ENCODE measurements at regions not wholly inside any gene's neighbourhood (a gene's known extent, or its start where the extent isn't known, plus 50 kb on each side); places are given as distances from the start of the nearest gene placed in this dataset.

- WGBS: 92% methylated on average over 15 of the region's 15 CpGs
- no peak overlapping the region for H3K4me3 ChIP-seq (ENCODE audit: low read length)
- H3K9ac ChIP-seq (ENCODE audit: low read depth, low read length): no peak overlapping the region
- H3K9me3 ChIP-seq (ENCODE audit: insufficient read depth, low read depth, low read length): no peaks in the 10 kb centered on the region
- no peaks in the 10 kb centered on the region for H3K36me3 ChIP-seq (ENCODE audit: insufficient read depth, low read length)
- peaks cover 44% of the 10 kb centered on the region for H3K4me1 ChIP-seq (ENCODE audit: insufficient read depth, low read length)
- no peaks in the 10 kb centered on the region for H3K27me3 ChIP-seq (ENCODE audit: insufficient read depth, low read length)
- H3K27ac ChIP-seq (ENCODE audit: low read depth, low read length): no peak overlapping the region
Measured at GRCh38 chr7:130899638-130900401, 165.8 kb upstream of the KLF14 start.

DNA sequence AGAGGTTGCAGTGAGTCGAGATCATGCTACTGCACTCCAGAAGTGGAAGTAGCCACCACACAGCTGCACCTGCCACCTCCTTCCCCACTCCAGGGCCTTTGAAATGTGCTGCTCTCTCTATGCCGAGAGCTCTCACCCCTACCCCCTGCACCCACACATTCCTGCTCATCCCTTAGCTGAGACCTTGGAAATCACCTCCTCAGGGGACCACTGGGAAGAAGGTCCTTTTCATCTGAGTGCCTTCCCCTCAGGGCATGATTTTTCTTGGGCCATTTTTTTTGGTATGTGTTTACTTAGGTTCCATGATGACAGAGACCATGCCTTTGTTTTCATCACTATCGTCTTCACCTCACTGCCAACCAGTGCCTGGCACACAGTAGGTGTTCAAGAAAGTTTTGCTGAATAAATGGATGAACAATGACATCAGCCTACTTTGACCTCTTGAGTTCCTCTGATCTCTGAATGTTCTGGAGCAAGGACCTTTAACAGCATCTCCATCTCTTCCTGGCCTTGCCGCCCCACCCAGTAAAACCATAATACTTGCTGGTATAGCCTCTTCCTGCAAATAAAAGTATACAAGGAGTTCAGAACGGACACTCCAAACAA is 166.6 kb upstream of the KLF14 start:
- H3K4me3 ChIP-seq (ENCODE audit: low read length): no peak overlapping the region
- no peak overlapping the region for H3K27ac ChIP-seq (ENCODE audit: low read depth, low read length)
- H3K4me1 ChIP-seq (ENCODE audit: insufficient read depth, low read length): peaks cover 44% of the 10 kb centered on the region
- no peak overlapping the region for H3K9ac ChIP-seq (ENCODE audit: low read depth, low read length)
- H3K27me3 ChIP-seq (ENCODE audit: insufficient read depth, low read length): no peaks in the 10 kb centered on the region
- no peaks in the 10 kb centered on the region for H3K9me3 ChIP-seq (ENCODE audit: insufficient read depth, low read depth, low read length)
- H3K36me3 ChIP-seq (ENCODE audit: insufficient read depth, low read length): no peaks in the 10 kb centered on the region
- WGBS: 97% methylated on average over 5 of the region's 5 CpGs

DNA sequence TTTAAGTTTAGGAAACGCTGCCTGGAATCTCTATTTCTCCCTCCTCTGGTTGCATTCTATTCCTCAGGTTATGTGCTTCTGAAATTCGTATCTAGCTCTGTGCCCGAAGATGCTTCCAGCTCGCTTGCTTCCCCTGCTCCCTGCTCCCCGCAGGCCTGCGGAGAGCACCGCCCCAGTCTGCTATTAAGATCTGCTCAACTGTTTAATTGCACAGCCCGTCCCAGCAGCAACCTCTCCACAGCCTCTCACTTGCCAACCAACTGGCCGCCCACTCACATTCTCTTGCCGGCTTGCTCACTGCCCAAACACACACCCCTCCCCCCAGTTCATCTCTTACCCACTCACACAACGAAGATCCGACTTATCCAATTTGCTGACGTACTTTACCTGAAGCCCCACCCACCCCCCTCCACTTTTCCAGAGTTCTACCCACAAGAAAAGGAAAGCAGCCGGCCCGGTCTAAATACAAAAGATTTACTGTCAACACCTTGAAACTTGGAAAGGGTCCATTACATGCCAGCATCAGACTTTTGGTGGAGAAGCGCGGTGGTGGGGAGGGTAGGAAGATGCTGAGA is 167.3 kb upstream of the KLF14 start:
- H3K27me3 ChIP-seq (ENCODE audit: insufficient read depth, low read length): no peaks in the 10 kb centered on the region
- WGBS: 60% methylated on average over 17 of the region's 17 CpGs
- no peak overlapping the region for H3K9ac ChIP-seq (ENCODE audit: low read depth, low read length)
- peaks cover 44% of the 10 kb centered on the region for H3K4me1 ChIP-seq (ENCODE audit: insufficient read depth, low read length)
- no peak overlapping the region for H3K4me3 ChIP-seq (ENCODE audit: low read length)
- no peak overlapping the region for H3K27ac ChIP-seq (ENCODE audit: low read depth, low read length)
- no peaks in the 10 kb centered on the region for H3K36me3 ChIP-seq (ENCODE audit: insufficient read depth, low read length)
- no peaks in the 10 kb centered on the region for H3K9me3 ChIP-seq (ENCODE audit: insufficient read depth, low read depth, low read length)

DNA sequence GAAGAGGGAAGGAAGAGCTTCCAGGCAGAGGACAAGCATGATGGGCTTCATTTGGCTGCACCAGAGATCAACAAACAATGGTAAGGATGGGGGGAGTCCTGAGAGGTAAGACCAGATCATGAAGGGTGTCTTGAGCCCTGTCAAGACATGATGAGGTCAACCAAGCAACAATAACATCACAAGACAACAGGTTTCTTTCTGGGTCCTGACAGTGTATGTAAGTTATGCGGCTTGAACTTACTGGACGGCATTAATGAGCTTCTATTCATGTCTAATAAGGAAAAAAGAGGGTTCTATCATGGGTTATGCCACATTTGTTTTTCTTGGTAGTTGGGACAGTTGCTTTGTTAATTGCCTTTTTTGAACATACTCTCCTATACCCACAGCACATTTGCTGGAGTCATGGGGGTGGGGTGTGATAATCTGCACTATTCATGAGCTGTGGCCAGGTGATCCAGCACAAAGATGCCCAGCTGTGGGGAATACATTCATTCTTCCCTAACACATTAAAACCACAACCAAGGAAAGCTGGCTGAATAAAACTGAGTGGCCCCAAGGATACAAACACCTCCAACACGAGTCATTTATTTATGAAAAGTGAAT is 168.8 kb upstream of the KLF14 start:
- 92% methylated on average over 2 of the region's 3 CpGs for WGBS
- Histone ChIP-seq H3K9ac (ENCODE audit: low read depth, low read length) (no peak overlapping the region), H3K36me3 (ENCODE audit: insufficient read depth, low read length) (no peaks in the 10 kb centered on the region)

GRCh38 chr7:130903358-130903974 is 169.5 kb upstream of the KLF14 start:
- peak overlapping the region; percentile 9; the same call in 1 of the 2 replicates for H3K27ac ChIP-seq (ENCODE audit: low read depth, low read length)
- no peaks in the 10 kb centered on the region for H3K27me3 ChIP-seq (ENCODE audit: insufficient read depth, low read length)
- H3K9ac ChIP-seq (ENCODE audit: low read depth, low read length): no peak overlapping the region
- H3K36me3 ChIP-seq (ENCODE audit: insufficient read depth, low read length): no peaks in the 10 kb centered on the region
- peaks cover 40% of the 10 kb centered on the region for H3K4me1 ChIP-seq (ENCODE audit: insufficient read depth, low read length)
- H3K9me3 ChIP-seq (ENCODE audit: insufficient read depth, low read depth, low read length): no peaks in the 10 kb centered on the region
- H3K4me3 ChIP-seq (ENCODE audit: low read length): no peak overlapping the region
- WGBS: 93% methylated on average over 7 of the region's 8 CpGs

More for the DNA sequence above, 168.8 kb upstream of the KLF14 start:
- no peaks in the 10 kb centered on the region for H3K9me3 ChIP-seq (ENCODE audit: insufficient read depth, low read depth, low read length)
- no peaks in the 10 kb centered on the region for H3K27me3 ChIP-seq (ENCODE audit: insufficient read depth, low read length)
- H3K27ac ChIP-seq (ENCODE audit: low read depth, low read length): no peak overlapping the region
- H3K4me1 ChIP-seq (ENCODE audit: insufficient read depth, low read length): peaks cover 40% of the 10 kb centered on the region
- H3K4me3 ChIP-seq (ENCODE audit: low read length): no peak overlapping the region

DNA sequence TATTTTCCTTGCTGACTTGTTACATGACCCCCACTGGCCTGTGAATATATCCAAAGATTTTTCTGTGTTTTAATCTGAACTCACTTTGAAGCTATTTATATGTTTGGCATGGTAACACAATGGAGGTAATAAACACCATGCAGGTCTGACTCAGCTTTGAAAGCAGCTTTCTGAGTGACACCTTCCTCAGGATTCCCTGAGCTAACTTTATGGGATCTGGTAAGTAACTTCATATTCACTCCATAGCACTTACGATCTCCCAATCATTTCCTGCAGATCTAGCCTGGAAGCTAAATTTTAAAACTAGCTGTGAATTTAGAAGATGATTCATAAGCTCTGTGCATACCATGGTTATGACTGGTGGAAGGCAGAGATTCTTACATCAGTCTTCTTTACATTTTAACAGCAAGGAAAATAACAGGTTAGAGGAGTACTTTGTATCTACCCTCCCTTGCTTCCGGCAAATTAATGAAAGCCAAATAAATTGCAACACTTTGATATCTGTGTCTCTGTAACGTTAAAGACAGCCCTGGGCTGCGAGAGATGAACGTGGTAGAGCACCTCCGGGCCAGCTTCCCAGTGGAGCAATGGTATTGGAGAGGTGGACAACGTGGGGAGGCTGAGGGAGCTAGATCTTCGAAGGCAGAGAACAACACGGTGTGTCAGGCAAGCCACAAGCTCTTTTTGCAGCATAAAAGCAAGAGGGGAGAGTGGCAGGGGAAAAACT is 170.2 kb upstream of the KLF14 start:
- Histone ChIP-seq H3K27ac (ENCODE audit: low read depth, low read length) (peak overlapping the region; percentile 15; the same call in 1 of the 2 replicates), H3K9ac (ENCODE audit: low read depth, low read length) (no peak overlapping the region; the same call in 1 of the 2 replicates), H3K27me3 (ENCODE audit: insufficient read depth, low read length) (no peaks in the 10 kb centered on the region), H3K36me3 (ENCODE audit: insufficient read depth, low read length) (no peaks in the 10 kb centered on the region), H3K4me1 (ENCODE audit: insufficient read depth, low read length) (peaks cover 43% of the 10 kb centered on the region), H3K4me3 (ENCODE audit: low read length) (no peak overlapping the region), H3K9me3 (ENCODE audit: insufficient read depth, low read depth, low read length) (no peaks in the 10 kb centered on the region)
- 70% methylated on average over 9 of the region's 9 CpGs for WGBS

- no peaks in the 10 kb centered on the region for H3K36me3 ChIP-seq (ENCODE audit: insufficient read depth, low read length)
- H3K4me3 ChIP-seq (ENCODE audit: low read length): no peak overlapping the region
- 72% methylated on average over 5 of the region's 5 CpGs for WGBS
- H3K9ac ChIP-seq (ENCODE audit: low read depth, low read length): no peak overlapping the region
- no peak overlapping the region for H3K27ac ChIP-seq (ENCODE audit: low read depth, low read length)
- H3K4me1 ChIP-seq (ENCODE audit: insufficient read depth, low read length): peaks cover 46% of the 10 kb centered on the region
- H3K9me3 ChIP-seq (ENCODE audit: insufficient read depth, low read depth, low read length): no peaks in the 10 kb centered on the region
- no peaks in the 10 kb centered on the region for H3K27me3 ChIP-seq (ENCODE audit: insufficient read depth, low read length)
Measured at GRCh38 chr7:130904792-130905191, 170.8 kb upstream of the KLF14 start.

DNA sequence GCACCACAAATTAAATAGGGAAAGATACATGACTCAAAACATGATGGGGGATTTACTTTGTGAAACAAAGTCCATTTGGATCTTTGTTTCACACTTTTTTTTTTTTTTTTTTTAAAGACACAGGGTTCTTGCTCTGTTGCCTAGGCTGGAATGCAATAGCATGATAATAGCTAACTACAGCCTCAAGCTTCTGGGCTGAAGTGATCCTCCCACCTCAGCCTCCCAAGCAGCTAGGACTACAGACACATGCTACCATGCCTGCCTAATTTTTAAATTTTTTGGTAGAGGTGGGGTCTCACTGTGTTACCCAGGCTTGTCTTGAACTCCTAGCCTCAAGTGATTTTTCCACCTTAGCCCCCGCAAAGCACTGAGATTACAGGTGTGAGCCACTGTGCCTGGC is 172.6 kb upstream of the KLF14 start:
- Histone ChIP-seq H3K27me3 (ENCODE audit: insufficient read depth, low read length) (no peaks in the 10 kb centered on the region), H3K9ac (ENCODE audit: low read depth, low read length) (no peak overlapping the region), H3K4me3 (ENCODE audit: low read length) (no peak overlapping the region), H3K27ac (ENCODE audit: low read depth, low read length) (no peak overlapping the region), H3K9me3 (ENCODE audit: insufficient read depth, low read depth, low read length) (no peaks in the 10 kb centered on the region), H3K4me1 (ENCODE audit: insufficient read depth, low read length) (peaks cover 48% of the 10 kb centered on the region), H3K36me3 (ENCODE audit: insufficient read depth, low read length) (no peaks in the 10 kb centered on the region)
- no CpG with 5 or more reads among the region's 1 CpG for WGBS

- no peak overlapping the region for H3K4me3 ChIP-seq (ENCODE audit: low read length)
- no peaks in the 10 kb centered on the region for H3K9me3 ChIP-seq (ENCODE audit: insufficient read depth, low read depth, low read length)
- no peaks in the 10 kb centered on the region for H3K36me3 ChIP-seq (ENCODE audit: insufficient read depth, low read length)
- no peak overlapping the region for H3K27ac ChIP-seq (ENCODE audit: low read depth, low read length)
- peaks cover 52% of the 10 kb centered on the region for H3K4me1 ChIP-seq (ENCODE audit: insufficient read depth, low read length)
- WGBS: 95% methylated on average over 4 of the region's 4 CpGs
- no peaks in the 10 kb centered on the region for H3K27me3 ChIP-seq (ENCODE audit: insufficient read depth, low read length)
- H3K9ac ChIP-seq (ENCODE audit: low read depth, low read length): no peak overlapping the region
Measured at GRCh38 chr7:130907439-130907838, 173.4 kb upstream of the KLF14 start.

GRCh38 chr7:130908345-130909160 is 174.5 kb upstream of the KLF14 start:
- Histone ChIP-seq H3K4me3 (ENCODE audit: low read length) (no peak overlapping the region), H3K36me3 (ENCODE audit: insufficient read depth, low read length) (no peaks in the 10 kb centered on the region), H3K27me3 (ENCODE audit: insufficient read depth, low read length) (no peaks in the 10 kb centered on the region), H3K9me3 (ENCODE audit: insufficient read depth, low read depth, low read length) (no peaks in the 10 kb centered on the region), H3K4me1 (ENCODE audit: insufficient read depth, low read length) (peaks cover 53% of the 10 kb centered on the region), H3K9ac (ENCODE audit: low read depth, low read length) (no peak overlapping the region), H3K27ac (ENCODE audit: low read depth, low read length) (no peak overlapping the region)
- WGBS: 97% methylated on average over 11 of the region's 11 CpGs

All from HUES64 (cell line).